ENCODE measurements at regions not wholly inside any gene's neighbourhood (a gene's known extent, or its start where the extent isn't known, plus 50 kb on each side); places are given as distances from the start of the nearest gene placed in this dataset.

DNA sequence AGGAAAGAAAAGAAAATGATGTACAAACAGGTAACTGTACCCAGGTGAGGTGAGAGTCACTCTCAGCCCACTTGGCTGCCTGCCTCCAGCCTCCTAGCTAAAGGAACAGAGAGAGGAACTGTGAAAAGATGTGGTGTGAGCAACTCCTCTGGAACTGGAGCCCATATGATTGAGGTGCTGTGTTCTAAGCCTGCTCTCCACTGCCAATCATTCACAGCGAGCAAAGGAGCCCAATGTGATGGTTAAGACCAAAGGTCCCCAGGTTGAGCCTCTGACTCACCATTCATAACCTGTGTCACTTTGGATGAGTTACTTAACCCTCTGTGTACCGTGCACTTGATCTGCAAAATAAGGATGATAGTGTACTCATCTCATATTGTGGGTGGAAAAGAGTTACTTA lies 868.1 kb upstream of the AUTS2 start:
- Histone ChIP-seq H3F3A (replicated peaks; ENCODE audit: low read depth) (no peaks in the 10 kb centered on the region), H3K4me2 (no peak overlapping the region), H3K9me2 (ENCODE audit: insufficient read depth) (no peaks in the 10 kb centered on the region), H3K4me3 (no peak overlapping the region), H2AFZ (no peak overlapping the region), H3K36me3 (ENCODE audit: insufficient read depth) (no peaks in the 10 kb centered on the region), H3K79me2 (replicated peaks; ENCODE audit: insufficient read depth) (no peaks in the 10 kb centered on the region), H3K27ac (ENCODE audit: low read depth) (no peak overlapping the region), H3K4me1 (ENCODE audit: insufficient read depth) (no peaks in the 10 kb centered on the region), H4K20me1 (replicated peaks; ENCODE audit: insufficient read depth) (no peaks in the 10 kb centered on the region), H3K27me3 (ENCODE audit: insufficient read depth) (no peaks in the 10 kb centered on the region)
- Mint-ChIP-seq H3K4me1 (no peaks in the 10 kb centered on the region), H3K36me3 (ENCODE audit: low read depth) (peaks cover 49% of the 10 kb centered on the region), H3K9me3 (peaks cover 88% of the 10 kb centered on the region), H3K4me3 (no peak overlapping the region), H3K27me3 (ENCODE audit: insufficient read depth, low read depth, poor library complexity) (peaks cover 2% of the 10 kb centered on the region), H3K27ac (no peak overlapping the region)
- TF ChIP-seq STAT1 (IDR thresholded peaks at IDR 0.05; ENCODE audit: unreplicated experiment) = no peak
- DNase-seq (ENCODE audit: low spot score) = no peak
- ATAC-seq = no peak

DNA sequence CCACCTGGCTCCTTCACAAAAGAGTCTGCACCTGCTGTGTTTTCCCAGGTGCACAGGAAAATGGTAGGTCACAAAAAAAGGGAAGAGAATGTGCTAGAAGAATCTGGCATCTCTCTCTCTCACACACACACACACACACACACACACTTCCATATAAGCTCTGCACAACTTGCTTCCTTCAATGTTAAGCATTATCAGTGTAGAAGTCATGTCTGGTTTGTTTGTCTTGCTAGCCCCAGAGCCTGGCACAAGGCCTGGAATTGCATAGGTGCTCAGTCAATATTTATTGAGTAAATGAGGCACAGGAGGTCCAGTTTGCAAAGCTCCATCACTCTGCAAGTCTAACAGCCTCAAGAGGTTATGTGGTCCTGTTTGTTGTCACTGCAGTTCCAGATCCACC lies 867.3 kb upstream of the AUTS2 start:
- Histone ChIP-seq H3K4me2 (no peak overlapping the region), H3K36me3 (ENCODE audit: insufficient read depth) (no peaks in the 10 kb centered on the region), H4K20me1 (replicated peaks; ENCODE audit: insufficient read depth) (no peaks in the 10 kb centered on the region), H3K4me1 (ENCODE audit: insufficient read depth) (no peaks in the 10 kb centered on the region), H2AFZ (no peak overlapping the region), H3F3A (replicated peaks; ENCODE audit: low read depth) (no peaks in the 10 kb centered on the region), H3K79me2 (replicated peaks; ENCODE audit: insufficient read depth) (no peaks in the 10 kb centered on the region), H3K27ac (ENCODE audit: low read depth) (no peak overlapping the region), H3K4me3 (no peak overlapping the region), H3K9me2 (ENCODE audit: insufficient read depth) (no peaks in the 10 kb centered on the region), H3K27me3 (ENCODE audit: insufficient read depth) (no peaks in the 10 kb centered on the region)
- no peaks in the 10 kb centered on the region for H3K4me1 Mint-ChIP-seq
- no peak for DNase-seq (ENCODE audit: low spot score)
- no peak overlapping the region for H3K27ac Mint-ChIP-seq
- peaks cover 2% of the 10 kb centered on the region for H3K27me3 Mint-ChIP-seq (ENCODE audit: insufficient read depth, low read depth, poor library complexity)
- H3K4me3 Mint-ChIP-seq = no peak overlapping the region
- H3K9me3 Mint-ChIP-seq = peaks cover 81% of the 10 kb centered on the region; the same call in 2 of the 3 replicates
- ATAC-seq = no peak
- peaks cover 44% of the 10 kb centered on the region for H3K36me3 Mint-ChIP-seq (ENCODE audit: low read depth)
- TF ChIP-seq, protein P1, sequence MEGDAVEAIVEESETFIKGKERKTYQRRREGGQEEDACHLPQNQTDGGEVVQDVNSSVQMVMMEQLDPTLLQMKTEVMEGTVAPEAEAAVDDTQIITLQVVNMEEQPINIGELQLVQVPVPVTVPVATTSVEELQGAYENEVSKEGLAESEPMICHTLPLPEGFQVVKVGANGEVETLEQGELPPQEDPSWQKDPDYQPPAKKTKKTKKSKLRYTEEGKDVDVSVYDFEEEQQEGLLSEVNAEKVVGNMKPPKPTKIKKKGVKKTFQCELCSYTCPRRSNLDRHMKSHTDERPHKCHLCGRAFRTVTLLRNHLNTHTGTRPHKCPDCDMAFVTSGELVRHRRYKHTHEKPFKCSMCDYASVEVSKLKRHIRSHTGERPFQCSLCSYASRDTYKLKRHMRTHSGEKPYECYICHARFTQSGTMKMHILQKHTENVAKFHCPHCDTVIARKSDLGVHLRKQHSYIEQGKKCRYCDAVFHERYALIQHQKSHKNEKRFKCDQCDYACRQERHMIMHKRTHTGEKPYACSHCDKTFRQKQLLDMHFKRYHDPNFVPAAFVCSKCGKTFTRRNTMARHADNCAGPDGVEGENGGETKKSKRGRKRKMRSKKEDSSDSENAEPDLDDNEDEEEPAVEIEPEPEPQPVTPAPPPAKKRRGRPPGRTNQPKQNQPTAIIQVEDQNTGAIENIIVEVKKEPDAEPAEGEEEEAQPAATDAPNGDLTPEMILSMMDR (conservative IDR thresholded peaks at IDR 0.05; ENCODE audit: low read depth in 2 of 2) = no peak
- no peak for TF ChIP-seq EZH2phosphoT487 (IDR thresholded peaks at IDR 0.05; ENCODE audit: unreplicated experiment)
- TF ChIP-seq NANOG (IDR thresholded peaks at IDR 0.05; ENCODE audit: borderline replicate concordance) = no peak
- TF ChIP-seq STAT1 (IDR thresholded peaks at IDR 0.05; ENCODE audit: unreplicated experiment) = no peak
- TF ChIP-seq CREB1 (CRISPR knock-in tag; IDR thresholded peaks at IDR 0.05; ENCODE audit: low read depth) = no peak
- no peak for TF ChIP-seq EZH2 (IDR thresholded peaks at IDR 0.05; ENCODE audit: low read depth, unreplicated experiment)
- no peak for TF ChIP-seq POLR2AphosphoS5 (IDR thresholded peaks at IDR 0.05; ENCODE audit: low read depth)
- TF ChIP-seq, protein P2, sequence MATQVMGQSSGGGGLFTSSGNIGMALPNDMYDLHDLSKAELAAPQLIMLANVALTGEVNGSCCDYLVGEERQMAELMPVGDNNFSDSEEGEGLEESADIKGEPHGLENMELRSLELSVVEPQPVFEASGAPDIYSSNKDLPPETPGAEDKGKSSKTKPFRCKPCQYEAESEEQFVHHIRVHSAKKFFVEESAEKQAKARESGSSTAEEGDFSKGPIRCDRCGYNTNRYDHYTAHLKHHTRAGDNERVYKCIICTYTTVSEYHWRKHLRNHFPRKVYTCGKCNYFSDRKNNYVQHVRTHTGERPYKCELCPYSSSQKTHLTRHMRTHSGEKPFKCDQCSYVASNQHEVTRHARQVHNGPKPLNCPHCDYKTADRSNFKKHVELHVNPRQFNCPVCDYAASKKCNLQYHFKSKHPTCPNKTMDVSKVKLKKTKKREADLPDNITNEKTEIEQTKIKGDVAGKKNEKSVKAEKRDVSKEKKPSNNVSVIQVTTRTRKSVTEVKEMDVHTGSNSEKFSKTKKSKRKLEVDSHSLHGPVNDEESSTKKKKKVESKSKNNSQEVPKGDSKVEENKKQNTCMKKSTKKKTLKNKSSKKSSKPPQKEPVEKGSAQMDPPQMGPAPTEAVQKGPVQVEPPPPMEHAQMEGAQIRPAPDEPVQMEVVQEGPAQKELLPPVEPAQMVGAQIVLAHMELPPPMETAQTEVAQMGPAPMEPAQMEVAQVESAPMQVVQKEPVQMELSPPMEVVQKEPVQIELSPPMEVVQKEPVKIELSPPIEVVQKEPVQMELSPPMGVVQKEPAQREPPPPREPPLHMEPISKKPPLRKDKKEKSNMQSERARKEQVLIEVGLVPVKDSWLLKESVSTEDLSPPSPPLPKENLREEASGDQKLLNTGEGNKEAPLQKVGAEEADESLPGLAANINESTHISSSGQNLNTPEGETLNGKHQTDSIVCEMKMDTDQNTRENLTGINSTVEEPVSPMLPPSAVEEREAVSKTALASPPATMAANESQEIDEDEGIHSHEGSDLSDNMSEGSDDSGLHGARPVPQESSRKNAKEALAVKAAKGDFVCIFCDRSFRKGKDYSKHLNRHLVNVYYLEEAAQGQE (IDR thresholded peaks at IDR 0.05; ENCODE audit: unreplicated experiment) = no peak
- TF ChIP-seq, protein P3, sequence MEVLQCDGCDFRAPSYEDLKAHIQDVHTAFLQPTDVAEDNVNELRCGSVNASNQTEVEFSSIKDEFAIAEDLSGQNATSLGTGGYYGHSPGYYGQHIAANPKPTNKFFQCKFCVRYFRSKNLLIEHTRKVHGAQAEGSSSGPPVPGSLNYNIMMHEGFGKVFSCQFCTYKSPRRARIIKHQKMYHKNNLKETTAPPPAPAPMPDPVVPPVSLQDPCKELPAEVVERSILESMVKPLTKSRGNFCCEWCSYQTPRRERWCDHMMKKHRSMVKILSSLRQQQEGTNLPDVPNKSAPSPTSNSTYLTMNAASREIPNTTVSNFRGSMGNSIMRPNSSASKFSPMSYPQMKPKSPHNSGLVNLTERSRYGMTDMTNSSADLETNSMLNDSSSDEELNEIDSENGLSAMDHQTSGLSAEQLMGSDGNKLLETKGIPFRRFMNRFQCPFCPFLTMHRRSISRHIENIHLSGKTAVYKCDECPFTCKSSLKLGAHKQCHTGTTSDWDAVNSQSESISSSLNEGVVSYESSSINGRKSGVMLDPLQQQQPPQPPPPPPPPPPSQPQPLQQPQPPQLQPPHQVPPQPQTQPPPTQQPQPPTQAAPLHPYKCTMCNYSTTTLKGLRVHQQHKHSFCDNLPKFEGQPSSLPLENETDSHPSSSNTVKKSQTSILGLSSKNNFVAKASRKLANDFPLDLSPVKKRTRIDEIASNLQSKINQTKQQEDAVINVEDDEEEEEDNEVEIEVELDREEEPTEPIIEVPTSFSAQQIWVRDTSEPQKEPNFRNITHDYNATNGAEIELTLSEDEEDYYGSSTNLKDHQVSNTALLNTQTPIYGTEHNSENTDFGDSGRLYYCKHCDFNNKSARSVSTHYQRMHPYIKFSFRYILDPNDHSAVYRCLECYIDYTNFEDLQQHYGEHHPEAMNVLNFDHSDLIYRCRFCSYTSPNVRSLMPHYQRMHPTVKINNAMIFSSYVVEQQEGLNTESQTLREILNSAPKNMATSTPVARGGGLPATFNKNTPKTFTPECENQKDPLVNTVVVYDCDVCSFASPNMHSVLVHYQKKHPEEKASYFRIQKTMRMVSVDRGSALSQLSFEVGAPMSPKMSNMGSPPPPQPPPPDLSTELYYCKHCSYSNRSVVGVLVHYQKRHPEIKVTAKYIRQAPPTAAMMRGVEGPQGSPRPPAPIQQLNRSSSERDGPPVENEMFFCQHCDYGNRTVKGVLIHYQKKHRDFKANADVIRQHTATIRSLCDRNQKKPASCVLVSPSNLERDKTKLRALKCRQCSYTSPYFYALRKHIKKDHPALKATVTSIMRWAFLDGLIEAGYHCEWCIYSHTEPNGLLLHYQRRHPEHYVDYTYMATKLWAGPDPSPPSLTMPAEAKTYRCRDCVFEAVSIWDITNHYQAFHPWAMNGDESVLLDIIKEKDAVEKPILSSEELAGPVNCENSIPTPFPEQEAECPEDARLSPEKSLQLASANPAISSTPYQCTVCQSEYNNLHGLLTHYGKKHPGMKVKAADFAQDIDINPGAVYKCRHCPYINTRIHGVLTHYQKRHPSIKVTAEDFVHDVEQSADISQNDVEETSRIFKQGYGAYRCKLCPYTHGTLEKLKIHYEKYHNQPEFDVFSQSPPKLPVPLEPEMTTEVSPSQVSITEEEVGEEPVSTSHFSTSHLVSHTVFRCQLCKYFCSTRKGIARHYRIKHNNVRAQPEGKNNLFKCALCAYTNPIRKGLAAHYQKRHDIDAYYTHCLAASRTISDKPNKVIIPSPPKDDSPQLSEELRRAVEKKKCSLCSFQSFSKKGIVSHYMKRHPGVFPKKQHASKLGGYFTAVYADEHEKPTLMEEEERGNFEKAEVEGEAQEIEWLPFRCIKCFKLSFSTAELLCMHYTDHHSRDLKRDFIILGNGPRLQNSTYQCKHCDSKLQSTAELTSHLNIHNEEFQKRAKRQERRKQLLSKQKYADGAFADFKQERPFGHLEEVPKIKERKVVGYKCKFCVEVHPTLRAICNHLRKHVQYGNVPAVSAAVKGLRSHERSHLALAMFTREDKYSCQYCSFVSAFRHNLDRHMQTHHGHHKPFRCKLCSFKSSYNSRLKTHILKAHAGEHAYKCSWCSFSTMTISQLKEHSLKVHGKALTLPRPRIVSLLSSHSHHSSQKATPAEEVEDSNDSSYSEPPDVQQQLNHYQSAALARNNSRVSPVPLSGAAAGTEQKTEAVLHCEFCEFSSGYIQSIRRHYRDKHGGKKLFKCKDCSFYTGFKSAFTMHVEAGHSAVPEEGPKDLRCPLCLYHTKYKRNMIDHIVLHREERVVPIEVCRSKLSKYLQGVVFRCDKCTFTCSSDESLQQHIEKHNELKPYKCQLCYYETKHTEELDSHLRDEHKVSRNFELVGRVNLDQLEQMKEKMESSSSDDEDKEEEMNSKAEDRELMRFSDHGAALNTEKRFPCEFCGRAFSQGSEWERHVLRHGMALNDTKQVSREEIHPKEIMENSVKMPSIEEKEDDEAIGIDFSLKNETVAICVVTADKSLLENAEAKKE (CRISPR knock-in tag; IDR thresholded peaks at IDR 0.05) = no peak
- TF ChIP-seq, protein P4, sequence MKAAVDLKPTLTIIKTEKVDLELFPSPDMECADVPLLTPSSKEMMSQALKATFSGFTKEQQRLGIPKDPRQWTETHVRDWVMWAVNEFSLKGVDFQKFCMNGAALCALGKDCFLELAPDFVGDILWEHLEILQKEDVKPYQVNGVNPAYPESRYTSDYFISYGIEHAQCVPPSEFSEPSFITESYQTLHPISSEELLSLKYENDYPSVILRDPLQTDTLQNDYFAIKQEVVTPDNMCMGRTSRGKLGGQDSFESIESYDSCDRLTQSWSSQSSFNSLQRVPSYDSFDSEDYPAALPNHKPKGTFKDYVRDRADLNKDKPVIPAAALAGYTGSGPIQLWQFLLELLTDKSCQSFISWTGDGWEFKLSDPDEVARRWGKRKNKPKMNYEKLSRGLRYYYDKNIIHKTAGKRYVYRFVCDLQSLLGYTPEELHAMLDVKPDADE (IDR thresholded peaks at IDR 0.05) = no peak
